HL-60 (cell line): ENCODE measurements at regions not wholly inside any gene's neighbourhood (a gene's known extent, or its start where the extent isn't known, plus 50 kb on each side); places are given as distances from the start of the nearest gene placed in this dataset.

Experiments used
- CTCF ChIP-seq: IDR thresholded peaks from one replicate; pipeline ENCODE4 v1.5.1; 2011; ENCODE audit warnings: low read length, control low read depth, inconsistent platforms; ENCODE audit not compliant: insufficient read depth
- GABPA ChIP-seq: IDR thresholded peaks from 2 replicates; pipeline ENCODE4 v1.6.1; 2012; ENCODE audit warnings: low read depth
- POLR2AphosphoS5 ChIP-seq: IDR thresholded peaks from 2 replicates; pipeline ENCODE4 v1.6.1; 2012; ENCODE audit warnings: low read depth
- REST ChIP-seq: IDR thresholded peaks from 2 replicates; pipeline ENCODE4 v1.6.1; 2012; ENCODE audit warnings: low read depth; ENCODE audit not compliant: insufficient replicate concordance

GRCh38 chr12:88424791-88425730 lies 155.2 kb downstream of the KITLG start:
- TF ChIP-seq CTCF, result no peak
- no peak for TF ChIP-seq POLR2AphosphoS5
- no peak for TF ChIP-seq GABPA
- TF ChIP-seq REST, result no peak
